ENCODE measurements at regions not wholly inside any gene's neighbourhood (a gene's known extent, or its start where the extent isn't known, plus 50 kb on each side); places are given as distances from the start of the nearest gene placed in this dataset.

- TF ChIP-seq CHD1 (IDR thresholded peaks at IDR 0.05; ENCODE audit: low read depth, low read length) (no peak), EZH2 (IDR thresholded peaks at IDR 0.05; ENCODE audit: low read depth, low read length, severe bottlenecking) (no peak)
These were observed 101.9 kb downstream of the HTR1A start (continued) for GRCh38 chr5:63860379-63860778.

Measured in H1 (cell line).